ENCODE measurements at regions not wholly inside any gene's neighbourhood (a gene's known extent, or its start where the extent isn't known, plus 50 kb on each side); places are given as distances from the start of the nearest gene placed in this dataset.

- TF ChIP-seq CTCF (IDR thresholded peaks at IDR 0.05; ENCODE audit: low read depth, low read length, missing input control) (no peak), RXRA (IDR thresholded peaks at IDR 0.05) (no peak), TAF1 (conservative IDR thresholded peaks at IDR 0.05) (no peak), RAD21 (IDR thresholded peaks at IDR 0.05) (no peak), SP1 (IDR thresholded peaks at IDR 0.05) (no peak), ZBTB33 (IDR thresholded peaks at IDR 0.05) (no peak)
Measured at GRCh38 chr4:166399021-166399420, 526.0 kb downstream of the TLL1 start.

Measured in liver (tissue), 3 donors.